Activated CD8-positive, alpha-beta T cell treated with anti-CD3 and anti-CD28 coated beads for 36 hours (primary cell): ENCODE measurements at regions not wholly inside any gene's neighbourhood (a gene's known extent, or its start where the extent isn't known, plus 50 kb on each side); places are given as distances from the start of the nearest gene placed in this dataset.
A peak's percentile ranks its signal among the peaks of the same experiment; 100 is the strongest.

Source experiments
- ATAC-seq: fragments of 200-7000 bp; cut with Tn5 transposase; one replicate; pipeline ENCODE4 v1.10.0; 2021; ENCODE audit warnings: mild to moderate bottlenecking, moderate library complexity
- CTCF ChIA-PET: fragments of 350-600 bp; sonication (Branson Sonifier 250); formaldehyde crosslinking; loops from one replicate; lab custom pipeline; 2021; ENCODE audit warnings: antibody characterized with exemption; lab: Charles Lee
- POLR2A ChIA-PET: fragments of 350-600 bp; sonication (Branson Sonifier 250); formaldehyde crosslinking; loops from one replicate; lab custom pipeline; 2021; ENCODE audit warnings: antibody characterized with exemption; lab: Charles Lee
- DNase-seq: peaks from one replicate; pipeline ENCODE4 v3.0.0-alpha.2; 2020
- H3K27ac Mint-ChIP-seq: one replicate; pipeline ENCODE4 v1.8.0; 2021; ENCODE audit warnings: mild to moderate bottlenecking, mixed read lengths
- H3K27me3 Mint-ChIP-seq: one replicate; pipeline ENCODE4 v1.8.0; 2021; ENCODE audit warnings: mixed read lengths
- H3K36me3 Mint-ChIP-seq: one replicate; pipeline ENCODE4 v1.8.0; 2021; ENCODE audit warnings: low read depth, mixed read lengths
- H3K4me1 Mint-ChIP-seq: one replicate; pipeline ENCODE4 v1.8.0; 2021; ENCODE audit warnings: low read depth, mixed read lengths
- H3K4me3 Mint-ChIP-seq: one replicate; pipeline ENCODE4 v1.8.0; 2021; ENCODE audit warnings: mild to moderate bottlenecking, moderate library complexity, mixed read lengths
- H3K9me3 Mint-ChIP-seq: one replicate; pipeline ENCODE4 v1.8.0; 2021; ENCODE audit warnings: mixed read lengths
- CTCF ChIP-seq: fragments of 200-600 bp; IDR thresholded peaks from one replicate; pipeline ENCODE4 v1.8.0; 2022; ENCODE audit warnings: antibody characterized with exemption, mild to moderate bottlenecking
- intact Hi-C: fragments of 100-400 bp; cut with micrococcal nuclease; formaldehyde crosslinking; loops from one replicate; pipeline ENCODE4 v1.10.0; 2022

GRCh38 chr6:105794239-105794638 is 291.9 kb upstream of the PRDM1 start:
- Mint-ChIP-seq H3K27ac (no peak overlapping the region), H3K27me3 (no peaks in the 10 kb centered on the region), H3K36me3 (no peaks in the 10 kb centered on the region), H3K9me3 (no peaks in the 10 kb centered on the region), H3K4me1 (peaks cover 38% of the 10 kb centered on the region), H3K4me3 (no peak overlapping the region)
- CTCF ChIA-PET: no interaction called here
- no peak for ATAC-seq
- intact Hi-C loops: no loop called here
- TF ChIP-seq CTCF: no peak
- no peak for DNase-seq
- POLR2A ChIA-PET: no interaction called here

- H3K27me3 Mint-ChIP-seq: no peaks in the 10 kb centered on the region
- TF ChIP-seq CTCF: no peak
- H3K36me3 Mint-ChIP-seq: no peaks in the 10 kb centered on the region
- intact Hi-C loops: no loop called here
- no peak overlapping the region for H3K4me3 Mint-ChIP-seq
- POLR2A ChIA-PET: no interaction called here
- H3K9me3 Mint-ChIP-seq: no peaks in the 10 kb centered on the region
- peaks cover 38% of the 10 kb centered on the region for H3K4me1 Mint-ChIP-seq
- ATAC-seq (peak; percentile 40), DNase-seq (no peak)
- no peak overlapping the region for H3K27ac Mint-ChIP-seq
- CTCF ChIA-PET: no interaction called here
Measured at GRCh38 chr6:105793130-105793529, 293.0 kb upstream of the PRDM1 start.

- intact Hi-C loops: no loop called here
- DNase-seq: no peak
- POLR2A ChIA-PET: interaction anchor here (1.7 kb wide), 1 partner anchor 17 kb away, joined by 4 read pairs; no protein-coding TSS in a partner anchor
- Mint-ChIP-seq H3K4me1 (peaks cover 44% of the 10 kb centered on the region), H3K27ac (no peak overlapping the region), H3K27me3 (no peaks in the 10 kb centered on the region), H3K4me3 (no peak overlapping the region), H3K9me3 (peaks cover 2% of the 10 kb centered on the region), H3K36me3 (no peaks in the 10 kb centered on the region)
- no peak for TF ChIP-seq CTCF
- ATAC-seq: no peak
- CTCF ChIA-PET: no interaction called here
Measured at GRCh38 chr6:105791583-105792318, 294.4 kb upstream of the PRDM1 start.

GRCh38 chr6:105791179-105791578 is 295.0 kb upstream of the PRDM1 start:
- no peaks in the 10 kb centered on the region for H3K27me3 Mint-ChIP-seq
- no peaks in the 10 kb centered on the region for H3K36me3 Mint-ChIP-seq
- ChIA-PET POLR2A (interaction anchor here (1.7 kb wide), 1 partner anchor 18 kb away, joined by 4 read pairs; no protein-coding TSS in a partner anchor), CTCF (no interaction called here)
- TF ChIP-seq CTCF: no peak
- DNase-seq (no peak), ATAC-seq (no peak)
- intact Hi-C loops: no loop called here
- no peak overlapping the region for H3K27ac Mint-ChIP-seq
- H3K4me1 Mint-ChIP-seq: peaks cover 44% of the 10 kb centered on the region
- H3K9me3 Mint-ChIP-seq: peaks cover 2% of the 10 kb centered on the region
- H3K4me3 Mint-ChIP-seq: no peak overlapping the region

- peaks cover 2% of the 10 kb centered on the region for H3K9me3 Mint-ChIP-seq
- POLR2A ChIA-PET: interaction anchor here (1.7 kb wide), 1 partner anchor 19 kb away, joined by 4 read pairs; no protein-coding TSS in a partner anchor
- DNase-seq: no peak
- no peak for ATAC-seq
- no peak overlapping the region for H3K4me3 Mint-ChIP-seq
- no peak for TF ChIP-seq CTCF
- H3K27ac Mint-ChIP-seq: no peak overlapping the region
- no peaks in the 10 kb centered on the region for H3K27me3 Mint-ChIP-seq
- H3K36me3 Mint-ChIP-seq: no peaks in the 10 kb centered on the region
- CTCF ChIA-PET: interaction anchor here (0.7 kb wide), 1 partner anchor 11 kb away, joined by 3 read pairs; no protein-coding TSS in a partner anchor
- H3K4me1 Mint-ChIP-seq: peaks cover 42% of the 10 kb centered on the region
- intact Hi-C loops: no loop called here
Measured at GRCh38 chr6:105790635-105791034, 295.5 kb upstream of the PRDM1 start.
